ENCODE measurements at regions not wholly inside any gene's neighbourhood (a gene's known extent, or its start where the extent isn't known, plus 50 kb on each side); places are given as distances from the start of the nearest gene placed in this dataset.

DNA sequence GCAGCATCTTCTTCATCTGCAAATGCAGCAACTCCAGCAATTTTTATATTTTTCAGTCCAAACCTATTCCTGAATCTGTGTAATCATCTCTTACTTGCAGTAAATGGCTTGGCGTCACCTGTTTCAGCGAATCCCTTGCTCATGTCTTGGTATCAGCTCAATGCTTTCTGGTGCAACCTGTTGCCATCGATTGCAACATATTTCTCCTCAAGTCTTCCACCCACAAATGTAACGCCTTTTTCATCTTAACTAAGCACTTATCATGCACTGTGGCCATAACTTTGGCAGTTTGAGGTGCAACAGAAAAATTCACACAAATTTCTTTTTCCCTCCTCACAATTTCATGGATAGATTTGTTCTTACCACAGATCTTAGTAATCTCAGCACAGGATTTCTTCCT, 168.3 kb downstream of the HERPUD2 start:
- TF ChIP-seq, protein P1, sequence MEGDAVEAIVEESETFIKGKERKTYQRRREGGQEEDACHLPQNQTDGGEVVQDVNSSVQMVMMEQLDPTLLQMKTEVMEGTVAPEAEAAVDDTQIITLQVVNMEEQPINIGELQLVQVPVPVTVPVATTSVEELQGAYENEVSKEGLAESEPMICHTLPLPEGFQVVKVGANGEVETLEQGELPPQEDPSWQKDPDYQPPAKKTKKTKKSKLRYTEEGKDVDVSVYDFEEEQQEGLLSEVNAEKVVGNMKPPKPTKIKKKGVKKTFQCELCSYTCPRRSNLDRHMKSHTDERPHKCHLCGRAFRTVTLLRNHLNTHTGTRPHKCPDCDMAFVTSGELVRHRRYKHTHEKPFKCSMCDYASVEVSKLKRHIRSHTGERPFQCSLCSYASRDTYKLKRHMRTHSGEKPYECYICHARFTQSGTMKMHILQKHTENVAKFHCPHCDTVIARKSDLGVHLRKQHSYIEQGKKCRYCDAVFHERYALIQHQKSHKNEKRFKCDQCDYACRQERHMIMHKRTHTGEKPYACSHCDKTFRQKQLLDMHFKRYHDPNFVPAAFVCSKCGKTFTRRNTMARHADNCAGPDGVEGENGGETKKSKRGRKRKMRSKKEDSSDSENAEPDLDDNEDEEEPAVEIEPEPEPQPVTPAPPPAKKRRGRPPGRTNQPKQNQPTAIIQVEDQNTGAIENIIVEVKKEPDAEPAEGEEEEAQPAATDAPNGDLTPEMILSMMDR (conservative IDR thresholded peaks at IDR 0.05; ENCODE audit: low read depth, low read length), result no peak
- TF ChIP-seq EZH2 (IDR thresholded peaks at IDR 0.05; ENCODE audit: borderline replicate concordance, low read depth, low read length, poor library complexity, severe bottlenecking), result no peak
- peaks cover 10% of the 10 kb centered on the region for H3K4me1 ChIP-seq (ENCODE audit: insufficient read depth, low read length, poor library complexity, severe bottlenecking)
- no peaks in the 10 kb centered on the region for H3K27me3 ChIP-seq (replicated peaks; ENCODE audit: insufficient read depth, low read depth, low read length, poor library complexity)
- H3K27ac ChIP-seq (ENCODE audit: low read depth, low read length, poor library complexity, severe bottlenecking), result no peak overlapping the region
- no TSS peak for BruUV-seq (replicated peaks)
- H3K9me3 ChIP-seq (ENCODE audit: low read depth, low read length, poor library complexity, severe bottlenecking), result no peaks in the 10 kb centered on the region
- intact Hi-C loops (cut with micrococcal nuclease; ENCODE audit: unreplicated experiment), result no loop called here
- H3K36me3 ChIP-seq (ENCODE audit: insufficient read depth, low read length, poor library complexity, severe bottlenecking), result no peaks in the 10 kb centered on the region
- ChIA-PET POLR2A (ENCODE audit: low non-redundant PET) (no interaction called here), CTCF (no interaction called here)
- no peak for DNase-seq (ENCODE audit: low spot score)
- H3K4me3 ChIP-seq (ENCODE audit: low read depth, low read length, poor library complexity, severe bottlenecking), result no peak overlapping the region

DNA sequence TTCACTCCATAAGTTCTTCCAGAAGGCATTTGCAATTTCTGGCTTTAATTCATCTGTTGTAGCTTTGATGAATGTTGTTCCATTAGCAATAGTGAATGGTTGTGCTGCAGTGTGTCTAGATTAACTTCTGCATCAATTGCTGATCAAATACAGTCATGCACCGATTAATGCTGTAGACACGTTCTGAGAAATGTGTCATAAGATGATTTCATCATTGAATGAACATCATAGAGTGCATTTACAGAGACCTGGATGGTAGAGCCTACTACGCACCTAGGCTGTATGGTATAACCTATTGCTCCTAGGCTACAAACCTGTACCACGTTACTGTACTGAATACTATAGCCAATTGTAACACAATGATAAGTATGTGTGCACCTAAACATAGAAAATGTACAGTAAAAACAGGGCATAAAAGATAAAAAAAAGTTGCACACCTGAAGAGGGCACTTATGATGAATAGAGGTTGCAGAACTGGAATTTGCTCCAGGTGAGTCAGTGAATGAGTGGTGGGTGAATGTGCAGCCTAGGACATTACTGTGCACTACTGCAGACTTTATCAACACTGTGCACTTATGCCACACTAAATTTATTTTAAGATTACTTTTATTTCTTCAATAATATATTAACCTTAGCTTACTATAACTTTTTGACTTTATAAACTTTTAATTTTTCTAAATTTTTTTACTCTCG, 170.7 kb downstream of the HERPUD2 start:
- CTCF ChIA-PET, result no interaction called here
- BruUV-seq (replicated peaks), result no TSS peak
- POLR2A ChIA-PET (ENCODE audit: low non-redundant PET), result no interaction called here
- no peaks in the 10 kb centered on the region for H3K9me3 ChIP-seq (ENCODE audit: low read depth, low read length, poor library complexity, severe bottlenecking)
- TF ChIP-seq EZH2 (IDR thresholded peaks at IDR 0.05; ENCODE audit: borderline replicate concordance, low read depth, low read length, poor library complexity, severe bottlenecking), result no peak
- TF ChIP-seq, protein P1 (conservative IDR thresholded peaks at IDR 0.05; ENCODE audit: low read depth, low read length), result no peak
- H3K4me1 ChIP-seq (ENCODE audit: insufficient read depth, low read length, poor library complexity, severe bottlenecking), result peaks cover 10% of the 10 kb centered on the region
- no peaks in the 10 kb centered on the region for H3K36me3 ChIP-seq (ENCODE audit: insufficient read depth, low read length, poor library complexity, severe bottlenecking)
- DNase-seq (ENCODE audit: low spot score), result no peak
- H3K27me3 ChIP-seq (replicated peaks; ENCODE audit: insufficient read depth, low read depth, low read length, poor library complexity), result no peaks in the 10 kb centered on the region
- intact Hi-C loops (cut with micrococcal nuclease; ENCODE audit: unreplicated experiment), result loop anchor here (5.0 kb wide), 2 partner anchors 98 to 337 kb away; no protein-coding TSS in a partner anchor
- H3K27ac ChIP-seq (ENCODE audit: low read depth, low read length, poor library complexity, severe bottlenecking), result no peak overlapping the region
- H3K4me3 ChIP-seq (ENCODE audit: low read depth, low read length, poor library complexity, severe bottlenecking), result no peak overlapping the region

- no peaks in the 10 kb centered on the region for H3K27me3 ChIP-seq (replicated peaks; ENCODE audit: insufficient read depth, low read depth, low read length, poor library complexity)
- CTCF ChIA-PET, result no interaction called here
- no peak for TF ChIP-seq EZH2 (IDR thresholded peaks at IDR 0.05; ENCODE audit: borderline replicate concordance, low read depth, low read length, poor library complexity, severe bottlenecking)
- TF ChIP-seq, protein P1 (conservative IDR thresholded peaks at IDR 0.05; ENCODE audit: low read depth, low read length), result no peak
- no peak for DNase-seq (ENCODE audit: low spot score)
- no peak overlapping the region for H3K27ac ChIP-seq (ENCODE audit: low read depth, low read length, poor library complexity, severe bottlenecking)
- POLR2A ChIA-PET (ENCODE audit: low non-redundant PET), result no interaction called here
- H3K36me3 ChIP-seq (ENCODE audit: insufficient read depth, low read length, poor library complexity, severe bottlenecking), result no peaks in the 10 kb centered on the region
- intact Hi-C loops (cut with micrococcal nuclease; ENCODE audit: unreplicated experiment), result loop anchor here (5.0 kb wide), 2 partner anchors 99 to 336 kb away; no protein-coding TSS in a partner anchor
- H3K4me1 ChIP-seq (ENCODE audit: insufficient read depth, low read length, poor library complexity, severe bottlenecking), result peaks cover 10% of the 10 kb centered on the region
- no TSS peak for BruUV-seq (replicated peaks)
- no peaks in the 10 kb centered on the region for H3K9me3 ChIP-seq (ENCODE audit: low read depth, low read length, poor library complexity, severe bottlenecking)
- no peak overlapping the region for H3K4me3 ChIP-seq (ENCODE audit: low read depth, low read length, poor library complexity, severe bottlenecking)
Observed at GRCh38 chr7:35523292-35523691, 171.6 kb downstream of the HERPUD2 start.
